ENCODE measurements at regions not wholly inside any gene's neighbourhood (a gene's known extent, or its start where the extent isn't known, plus 50 kb on each side); places are given as distances from the start of the nearest gene placed in this dataset.

DNA sequence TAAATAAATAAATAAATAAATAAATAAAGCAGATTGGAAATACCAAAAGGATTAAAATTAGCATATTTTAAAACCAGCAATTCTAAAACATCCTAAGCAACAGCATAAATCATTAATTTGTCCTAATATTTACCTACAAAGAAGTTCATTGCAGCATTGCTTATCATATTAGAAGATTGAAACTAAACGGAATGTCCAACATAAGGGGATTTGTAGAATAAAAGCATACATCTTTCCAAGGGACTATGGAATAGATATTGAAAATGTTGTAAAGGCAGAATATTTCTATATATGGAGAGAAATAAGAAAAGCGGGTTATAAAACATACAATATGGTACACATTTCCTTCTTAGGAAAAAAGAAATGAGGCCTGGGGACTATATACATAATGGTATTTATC is 71.1 kb upstream of the RFC3 start:
- TF ChIP-seq, protein P1, sequence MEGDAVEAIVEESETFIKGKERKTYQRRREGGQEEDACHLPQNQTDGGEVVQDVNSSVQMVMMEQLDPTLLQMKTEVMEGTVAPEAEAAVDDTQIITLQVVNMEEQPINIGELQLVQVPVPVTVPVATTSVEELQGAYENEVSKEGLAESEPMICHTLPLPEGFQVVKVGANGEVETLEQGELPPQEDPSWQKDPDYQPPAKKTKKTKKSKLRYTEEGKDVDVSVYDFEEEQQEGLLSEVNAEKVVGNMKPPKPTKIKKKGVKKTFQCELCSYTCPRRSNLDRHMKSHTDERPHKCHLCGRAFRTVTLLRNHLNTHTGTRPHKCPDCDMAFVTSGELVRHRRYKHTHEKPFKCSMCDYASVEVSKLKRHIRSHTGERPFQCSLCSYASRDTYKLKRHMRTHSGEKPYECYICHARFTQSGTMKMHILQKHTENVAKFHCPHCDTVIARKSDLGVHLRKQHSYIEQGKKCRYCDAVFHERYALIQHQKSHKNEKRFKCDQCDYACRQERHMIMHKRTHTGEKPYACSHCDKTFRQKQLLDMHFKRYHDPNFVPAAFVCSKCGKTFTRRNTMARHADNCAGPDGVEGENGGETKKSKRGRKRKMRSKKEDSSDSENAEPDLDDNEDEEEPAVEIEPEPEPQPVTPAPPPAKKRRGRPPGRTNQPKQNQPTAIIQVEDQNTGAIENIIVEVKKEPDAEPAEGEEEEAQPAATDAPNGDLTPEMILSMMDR (IDR thresholded peaks at IDR 0.05; ENCODE audit: low read depth, low read length, missing input control): no peak
- TF ChIP-seq TAF1 (conservative IDR thresholded peaks at IDR 0.05): no peak
- TF ChIP-seq EGR1 (IDR thresholded peaks at IDR 0.05; ENCODE audit: low read depth in 2 of 2): no peak
- TF ChIP-seq REST (IDR thresholded peaks at IDR 0.05): no peak
- TF ChIP-seq JUND (IDR thresholded peaks at IDR 0.05): no peak
- no peak for TF ChIP-seq MAX (IDR thresholded peaks at IDR 0.05)
- TF ChIP-seq YY1 (IDR thresholded peaks at IDR 0.05): no peak
- TF ChIP-seq RXRA (IDR thresholded peaks at IDR 0.05): no peak
- no peak for TF ChIP-seq SP1 (IDR thresholded peaks at IDR 0.05)
- TF ChIP-seq NR2F2 (IDR thresholded peaks at IDR 0.05): no peak
- no peak for TF ChIP-seq GABPA (IDR thresholded peaks at IDR 0.05 in 1 of 2, conservative IDR thresholded peaks at IDR 0.05 in 1 of 2)
- TF ChIP-seq, protein P2, sequence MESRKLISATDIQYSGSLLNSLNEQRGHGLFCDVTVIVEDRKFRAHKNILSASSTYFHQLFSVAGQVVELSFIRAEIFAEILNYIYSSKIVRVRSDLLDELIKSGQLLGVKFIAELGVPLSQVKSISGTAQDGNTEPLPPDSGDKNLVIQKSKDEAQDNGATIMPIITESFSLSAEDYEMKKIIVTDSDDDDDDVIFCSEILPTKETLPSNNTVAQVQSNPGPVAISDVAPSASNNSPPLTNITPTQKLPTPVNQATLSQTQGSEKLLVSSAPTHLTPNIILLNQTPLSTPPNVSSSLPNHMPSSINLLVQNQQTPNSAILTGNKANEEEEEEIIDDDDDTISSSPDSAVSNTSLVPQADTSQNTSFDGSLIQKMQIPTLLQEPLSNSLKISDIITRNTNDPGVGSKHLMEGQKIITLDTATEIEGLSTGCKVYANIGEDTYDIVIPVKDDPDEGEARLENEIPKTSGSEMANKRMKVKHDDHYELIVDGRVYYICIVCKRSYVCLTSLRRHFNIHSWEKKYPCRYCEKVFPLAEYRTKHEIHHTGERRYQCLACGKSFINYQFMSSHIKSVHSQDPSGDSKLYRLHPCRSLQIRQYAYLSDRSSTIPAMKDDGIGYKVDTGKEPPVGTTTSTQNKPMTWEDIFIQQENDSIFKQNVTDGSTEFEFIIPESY (IDR thresholded peaks at IDR 0.05): no peak
- TF ChIP-seq HNF4G (IDR thresholded peaks at IDR 0.05): no peak
